ENCODE measurements at regions not wholly inside any gene's neighbourhood (a gene's known extent, or its start where the extent isn't known, plus 50 kb on each side); places are given as distances from the start of the nearest gene placed in this dataset.

DNA sequence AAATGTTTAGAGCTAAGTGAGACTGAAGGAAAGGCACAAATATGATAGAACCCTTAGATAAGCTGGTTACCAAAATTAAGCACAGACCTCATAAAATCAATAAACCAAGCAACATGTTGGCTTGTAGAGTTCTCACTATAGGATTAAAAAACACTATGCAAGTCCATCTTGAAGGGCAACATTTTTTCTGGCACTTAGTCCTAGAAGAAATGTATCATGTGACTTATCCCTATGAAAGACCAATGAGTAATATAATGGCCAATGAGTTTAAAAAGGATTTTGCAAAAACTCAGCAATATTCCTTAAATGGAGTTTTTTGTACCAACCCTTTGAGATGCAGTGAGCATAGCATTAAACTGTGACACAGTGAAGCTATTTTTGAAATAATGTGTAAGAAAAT lies 216.3 kb upstream of the ADRA1B start:
- H3K4me3 ChIP-seq (ENCODE audit: low read depth, low read length): no peak overlapping the region
- TF ChIP-seq, protein P1, sequence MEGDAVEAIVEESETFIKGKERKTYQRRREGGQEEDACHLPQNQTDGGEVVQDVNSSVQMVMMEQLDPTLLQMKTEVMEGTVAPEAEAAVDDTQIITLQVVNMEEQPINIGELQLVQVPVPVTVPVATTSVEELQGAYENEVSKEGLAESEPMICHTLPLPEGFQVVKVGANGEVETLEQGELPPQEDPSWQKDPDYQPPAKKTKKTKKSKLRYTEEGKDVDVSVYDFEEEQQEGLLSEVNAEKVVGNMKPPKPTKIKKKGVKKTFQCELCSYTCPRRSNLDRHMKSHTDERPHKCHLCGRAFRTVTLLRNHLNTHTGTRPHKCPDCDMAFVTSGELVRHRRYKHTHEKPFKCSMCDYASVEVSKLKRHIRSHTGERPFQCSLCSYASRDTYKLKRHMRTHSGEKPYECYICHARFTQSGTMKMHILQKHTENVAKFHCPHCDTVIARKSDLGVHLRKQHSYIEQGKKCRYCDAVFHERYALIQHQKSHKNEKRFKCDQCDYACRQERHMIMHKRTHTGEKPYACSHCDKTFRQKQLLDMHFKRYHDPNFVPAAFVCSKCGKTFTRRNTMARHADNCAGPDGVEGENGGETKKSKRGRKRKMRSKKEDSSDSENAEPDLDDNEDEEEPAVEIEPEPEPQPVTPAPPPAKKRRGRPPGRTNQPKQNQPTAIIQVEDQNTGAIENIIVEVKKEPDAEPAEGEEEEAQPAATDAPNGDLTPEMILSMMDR (IDR thresholded peaks at IDR 0.05; ENCODE audit: insufficient read depth, low read depth, low read length, missing control alignments): no peak
- no peak for DNase-seq (ENCODE audit: low read depth)

DNA sequence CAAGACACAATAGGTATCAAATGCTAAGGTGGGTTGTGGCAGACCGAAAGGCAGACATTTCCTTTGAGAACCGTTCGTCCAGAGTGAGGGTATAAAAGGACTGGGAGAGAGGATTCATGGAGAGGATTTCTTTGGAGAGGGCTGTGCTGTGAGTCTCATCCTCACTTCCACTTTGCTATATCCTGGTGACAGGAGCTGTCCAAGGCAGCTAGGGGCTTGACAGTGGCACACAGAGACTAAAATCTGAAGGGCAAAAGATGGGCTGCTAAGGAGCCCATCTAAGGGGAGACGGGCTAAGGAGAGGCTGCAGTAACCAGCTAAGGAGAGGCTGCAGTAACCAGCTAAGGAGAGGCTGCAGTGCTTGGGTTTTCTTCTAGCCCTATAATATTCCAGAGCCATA lies 214.0 kb upstream of the ADRA1B start:
- no peak for DNase-seq (ENCODE audit: low read depth)
- TF ChIP-seq, protein P1 (IDR thresholded peaks at IDR 0.05; ENCODE audit: insufficient read depth, low read depth, low read length, missing control alignments): no peak
- no peak overlapping the region for H3K4me3 ChIP-seq (ENCODE audit: low read depth, low read length)

DNA sequence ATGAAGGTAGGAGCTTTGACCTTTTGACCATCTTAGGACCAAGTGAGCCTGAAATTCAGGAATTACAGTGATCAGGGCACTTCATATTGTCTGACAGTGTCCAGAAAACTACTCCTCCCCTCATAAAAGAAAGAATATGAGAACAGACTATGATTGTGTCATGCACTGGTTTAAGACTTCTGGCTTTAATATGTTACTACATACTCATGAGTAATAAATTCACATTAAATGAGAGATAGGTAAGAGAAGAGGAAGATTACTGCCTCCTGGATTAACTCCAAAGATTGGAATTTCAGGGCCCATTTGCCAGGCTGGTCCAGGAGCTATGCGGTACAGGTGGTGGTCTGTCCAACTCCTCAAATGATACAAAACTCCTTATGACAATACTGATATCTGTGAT lies 213.5 kb upstream of the ADRA1B start:
- TF ChIP-seq, protein P1 (IDR thresholded peaks at IDR 0.05; ENCODE audit: insufficient read depth, low read depth, low read length, missing control alignments): no peak
- no peak for DNase-seq (ENCODE audit: low read depth)

DNA sequence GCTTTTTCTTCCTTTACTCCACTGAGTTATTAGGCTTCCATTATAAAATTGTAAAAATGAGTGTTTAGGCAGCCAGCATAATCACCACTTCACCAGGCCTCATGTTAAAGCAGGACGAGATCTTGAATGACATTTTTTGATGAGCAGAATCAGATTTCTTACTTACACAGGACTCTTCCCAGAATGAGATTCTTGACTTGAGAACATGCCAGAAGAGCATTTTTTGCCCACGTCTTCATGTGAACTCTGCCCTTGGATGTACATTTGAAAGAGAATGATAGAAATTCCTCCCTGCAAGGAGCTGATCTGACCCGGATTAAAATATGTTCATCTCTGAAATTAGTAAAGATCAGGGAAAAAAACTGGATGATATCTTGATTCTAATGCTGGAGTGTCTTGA lies 212.1 kb upstream of the ADRA1B start:
- DNase-seq (ENCODE audit: low read depth): no peak
- no peak overlapping the region for H3K4me3 ChIP-seq (ENCODE audit: low read depth, low read length)

More for the DNA sequence above, 213.5 kb upstream of the ADRA1B start:
- no peak overlapping the region for H3K4me3 ChIP-seq (ENCODE audit: low read depth, low read length)

DNA sequence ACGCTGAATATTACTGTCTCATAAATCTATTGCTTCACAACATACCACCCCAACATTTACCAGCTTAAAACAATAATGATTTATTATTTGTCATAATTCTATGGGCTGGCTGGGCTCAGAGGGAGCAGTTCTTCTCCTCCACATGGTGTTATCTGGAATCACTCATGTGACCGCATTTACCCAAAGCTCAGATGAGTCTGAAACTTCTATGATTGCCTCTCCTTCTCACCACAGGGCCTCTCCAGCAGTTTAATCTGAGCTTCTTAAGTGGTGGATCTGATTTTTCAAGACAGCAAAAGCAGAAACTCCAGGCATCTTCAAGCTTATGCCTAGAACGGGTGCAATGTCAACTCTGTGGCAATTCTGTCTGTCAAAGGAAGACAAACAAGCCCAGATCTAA lies 210.3 kb upstream of the ADRA1B start:
- H3K4me3 ChIP-seq (ENCODE audit: low read depth, low read length): no peak overlapping the region
- TF ChIP-seq, protein P1 (IDR thresholded peaks at IDR 0.05; ENCODE audit: insufficient read depth, low read depth, low read length, missing control alignments): no peak
- no peak for DNase-seq (ENCODE audit: low read depth)

More for the DNA sequence above, 212.1 kb upstream of the ADRA1B start:
- TF ChIP-seq, protein P1 (IDR thresholded peaks at IDR 0.05; ENCODE audit: insufficient read depth, low read depth, low read length, missing control alignments): no peak

DNA sequence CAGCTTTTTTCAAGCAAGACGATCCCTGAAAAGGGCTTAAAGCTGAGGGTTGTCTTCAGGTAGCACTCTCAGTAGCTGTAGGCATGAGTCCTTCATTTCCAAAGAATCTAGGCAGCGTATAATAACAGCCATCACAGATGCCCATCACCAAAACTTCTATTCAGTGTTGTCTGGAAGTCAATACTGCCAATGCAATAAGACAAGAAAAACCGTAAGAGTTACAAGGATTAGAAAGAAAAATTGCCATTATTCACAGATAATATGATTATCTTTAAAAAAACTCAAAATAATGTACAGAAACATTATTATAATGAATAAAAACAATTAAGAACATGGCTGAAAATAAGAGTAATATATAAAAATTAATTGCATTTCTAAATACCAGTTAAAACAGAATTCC lies 208.2 kb upstream of the ADRA1B start:
- TF ChIP-seq, protein P1 (IDR thresholded peaks at IDR 0.05; ENCODE audit: insufficient read depth, low read depth, low read length, missing control alignments): no peak
- DNase-seq (ENCODE audit: low read depth): no peak
- H3K4me3 ChIP-seq (ENCODE audit: low read depth, low read length): no peak overlapping the region

GRCh38 chr5:159712672-159713071 lies 203.6 kb upstream of the ADRA1B start:
- no peak for DNase-seq (ENCODE audit: low read depth)
- TF ChIP-seq, protein P1 (IDR thresholded peaks at IDR 0.05; ENCODE audit: insufficient read depth, low read depth, low read length, missing control alignments): no peak
- H3K4me3 ChIP-seq (ENCODE audit: low read depth, low read length): no peak overlapping the region

Data from GM12865 (cell line).